Stimulated activated CD4-positive, alpha-beta T cell treated with anti-CD3 and anti-CD28 coated beads, Interleukin-1b, Interleukin-23, amount 100 ng/mL, for 1 hour (primary cell): ENCODE measurements at regions not wholly inside any gene's neighbourhood (a gene's known extent, or its start where the extent isn't known, plus 50 kb on each side); places are given as distances from the start of the nearest gene placed in this dataset.

Experiments used
- DNase-seq, 2 donors: peaks; one replicate each; pipeline ENCODE4 v3.0.0-alpha.2; 2020; ENCODE audit warnings: low read depth in 2 of 2

DNA sequence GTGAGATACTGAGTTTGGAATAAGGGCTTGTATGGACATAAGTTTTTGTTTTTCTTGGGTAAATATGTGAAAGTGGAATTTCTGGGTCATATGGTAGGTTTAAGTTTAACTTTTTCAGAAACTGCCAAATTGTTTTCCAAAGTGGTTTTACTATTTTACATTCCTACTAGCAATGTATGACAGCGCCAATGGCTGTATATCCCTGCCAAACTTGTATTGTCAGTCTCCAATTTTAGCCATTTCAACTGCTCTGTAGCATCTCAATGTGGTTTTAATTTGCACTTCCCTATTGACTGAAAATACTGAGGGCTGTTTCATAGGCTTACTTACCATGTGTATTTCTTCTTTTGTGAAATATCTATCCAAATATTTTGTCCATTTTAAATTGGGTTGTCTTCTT lies 90.5 kb upstream of the ZNF32 start:
- DNase-seq = no peak

GRCh38 chr10:43737003-43737402 lies 88.3 kb upstream of the ZNF32 start:
- no peak for DNase-seq

DNA sequence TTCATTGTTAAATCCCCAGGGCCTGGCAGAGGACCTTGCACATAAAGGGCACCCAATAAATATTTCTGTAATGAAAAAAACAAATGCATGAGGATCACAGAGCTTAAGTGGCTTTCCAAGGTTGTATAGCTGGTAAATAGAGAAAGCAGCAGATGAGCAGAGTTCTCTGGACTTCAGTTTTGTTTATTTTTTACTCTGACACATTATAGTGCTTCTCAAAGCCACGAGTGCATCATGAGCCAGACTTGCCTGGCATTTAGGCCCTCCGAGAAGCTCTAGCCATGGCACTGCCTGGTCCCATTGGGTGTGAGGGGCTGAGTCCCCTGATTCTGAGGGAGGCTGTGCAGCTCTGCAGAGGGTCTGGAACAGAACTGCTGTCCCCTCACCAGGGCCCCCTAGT lies 87.2 kb upstream of the ZNF32 start:
- DNase-seq = no peak

DNA sequence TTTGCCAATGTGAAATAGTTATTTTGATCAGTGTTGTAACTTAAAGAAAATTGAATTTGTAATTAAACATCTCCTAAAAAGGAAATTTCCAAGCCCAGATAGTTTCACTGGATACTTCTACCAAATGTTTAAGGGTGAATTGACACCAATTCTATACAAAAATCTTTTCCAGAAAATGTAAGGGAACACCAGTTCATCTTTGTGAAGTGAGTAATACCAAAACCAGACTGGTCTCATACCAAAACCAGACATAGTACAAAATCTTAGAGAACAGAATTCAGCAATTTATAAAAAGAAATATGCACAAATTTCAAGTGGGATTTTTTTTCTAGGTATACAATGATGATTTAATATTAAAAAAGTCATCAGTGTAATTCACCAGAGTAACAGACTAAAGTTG lies 86.0 kb upstream of the ZNF32 start:
- DNase-seq = no peak

DNA sequence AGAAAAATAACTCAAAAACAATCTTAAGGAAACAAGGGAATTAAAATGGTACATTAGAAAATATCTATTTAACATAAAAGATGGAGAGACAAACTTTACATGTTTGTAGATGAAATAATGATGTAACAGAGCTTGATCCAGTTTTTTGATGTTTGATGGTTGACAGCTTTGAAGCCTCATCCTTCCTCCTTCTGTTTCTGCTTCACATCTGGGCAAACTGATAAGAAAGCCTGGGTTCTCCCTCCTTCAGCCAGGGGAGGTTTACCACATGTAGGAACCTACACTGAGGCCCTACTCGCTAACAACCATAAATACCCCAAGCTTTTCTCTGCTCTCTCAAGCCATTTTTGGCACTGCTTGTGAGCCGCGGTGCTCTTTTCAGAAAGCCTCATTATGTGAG lies 82.8 kb upstream of the ZNF32 start:
- no peak for DNase-seq

DNA sequence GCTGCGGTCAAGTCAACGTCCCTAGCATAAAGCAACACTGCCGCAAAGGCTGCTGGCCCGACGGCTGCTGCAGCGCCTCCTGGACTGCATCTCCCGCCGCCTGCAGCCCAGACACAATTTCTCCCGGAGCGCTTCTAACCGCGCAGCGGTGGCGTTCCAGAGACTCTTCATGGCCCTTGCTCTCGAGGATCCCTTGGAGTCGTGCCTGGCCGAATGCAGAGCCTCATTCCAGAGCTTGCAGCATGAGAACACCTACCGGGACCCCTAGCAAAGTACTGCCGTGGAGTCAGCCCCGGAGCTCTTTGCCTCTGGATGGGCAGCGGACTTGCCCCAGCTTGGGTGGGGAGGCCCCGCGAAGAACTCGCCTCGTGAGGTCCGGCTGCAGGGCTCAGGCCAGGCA lies 79.7 kb upstream of the ZNF32 start:
- DNase-seq = no peak

DNA sequence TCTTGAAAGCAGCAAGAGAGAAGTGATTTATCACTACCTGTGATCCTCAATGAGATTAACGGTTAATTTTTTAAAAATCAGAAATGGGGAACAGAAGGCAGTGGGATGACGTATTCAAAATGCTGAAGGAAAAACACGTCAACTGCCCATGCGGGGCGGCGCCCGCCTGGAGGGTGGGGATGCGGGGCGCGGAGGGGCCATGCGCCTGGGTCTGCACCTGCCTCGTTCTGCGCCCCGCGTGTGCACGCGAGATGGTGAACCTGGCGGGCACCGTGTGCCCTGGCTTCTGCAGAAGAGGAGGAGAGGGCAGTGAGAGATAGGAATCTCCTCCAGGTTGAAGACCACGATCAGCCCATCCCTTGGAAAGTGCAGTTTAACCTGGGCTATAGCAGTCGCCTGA lies 79.3 kb upstream of the ZNF32 start:
- no peak for DNase-seq

DNA sequence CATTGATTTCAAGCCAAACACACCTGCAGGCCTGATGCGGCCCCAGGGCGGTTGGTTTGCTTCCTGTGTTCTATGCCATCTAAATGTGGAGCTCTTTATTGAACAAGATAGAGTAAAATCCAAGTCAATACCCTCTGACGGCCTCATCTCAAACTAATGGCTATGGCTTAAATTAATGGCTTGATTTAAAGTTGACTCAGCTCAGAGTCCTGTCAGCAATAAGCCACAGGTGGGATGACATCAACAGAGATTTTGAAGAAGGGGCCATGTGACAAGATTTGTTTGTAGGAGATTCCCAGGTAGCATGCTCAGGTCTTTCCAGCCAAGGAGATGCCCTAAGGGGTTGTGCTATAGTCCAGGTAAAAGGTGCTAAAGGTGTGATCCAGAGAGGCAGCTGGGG lies 66.7 kb upstream of the ZNF32 start:
- DNase-seq = no peak

DNA sequence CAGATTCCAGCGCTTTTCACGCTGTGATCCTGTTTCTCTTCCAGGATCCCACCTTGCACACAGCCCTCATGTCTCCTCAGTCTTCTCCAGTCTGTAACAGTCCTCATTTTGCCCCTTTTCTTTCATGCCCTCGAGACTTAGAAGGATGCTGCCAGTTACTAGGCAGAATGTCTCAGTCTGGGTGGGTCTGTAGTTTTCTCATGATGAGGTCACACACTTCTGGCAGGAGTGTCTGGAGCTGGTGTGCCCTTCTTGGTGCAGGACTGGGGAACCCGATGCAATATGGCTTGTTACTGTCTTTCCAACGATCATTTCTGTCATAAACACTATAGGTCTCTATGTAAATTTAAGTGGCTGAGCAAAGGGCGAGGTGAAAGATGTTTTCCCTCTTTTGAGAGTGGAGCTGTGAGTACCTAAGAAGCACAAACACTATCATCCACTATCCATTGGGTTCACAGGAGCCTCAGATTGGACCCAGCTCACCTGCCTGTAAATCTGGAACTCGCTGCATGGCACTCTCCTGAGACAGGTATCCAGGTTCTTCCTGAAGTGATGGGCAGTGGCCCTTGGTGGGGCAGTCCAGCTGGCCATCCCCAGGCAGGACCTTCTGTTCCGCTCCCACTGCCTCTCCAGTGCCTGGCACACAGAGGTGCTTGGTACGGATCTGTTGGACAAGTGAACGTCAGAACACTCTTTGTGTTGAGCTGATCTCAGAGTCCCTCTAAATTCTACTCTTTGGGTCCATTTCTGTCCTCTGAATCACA lies 64.3 kb upstream of the ZNF32 start:
- no peak for DNase-seq

- no peak for DNase-seq
These were observed 62.2 kb upstream of the ZNF32 start for GRCh38 chr10:43710772-43711471.

DNA sequence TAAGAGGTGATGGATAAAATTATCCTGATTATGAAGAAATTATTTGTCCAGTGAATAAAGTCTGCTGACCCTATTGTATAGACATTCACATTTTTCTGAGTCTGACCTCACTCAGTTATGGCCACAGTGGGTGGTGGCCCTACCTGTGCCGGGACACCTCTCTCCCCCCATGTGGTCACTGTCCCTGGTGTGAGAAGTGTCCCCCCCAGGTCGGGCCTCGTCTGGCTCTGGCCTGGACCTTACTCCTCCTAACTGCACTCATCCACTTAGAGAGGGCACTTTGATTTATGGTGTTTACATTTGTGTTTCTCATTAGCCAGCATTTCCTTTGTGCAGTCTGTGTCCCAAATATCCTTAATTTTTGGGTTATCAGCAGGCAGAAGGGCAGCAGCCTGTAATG lies 59.6 kb upstream of the ZNF32 start:
- DNase-seq = no peak

GRCh38 chr10:43707770-43708169 lies 59.1 kb upstream of the ZNF32 start:
- no peak for DNase-seq

DNA sequence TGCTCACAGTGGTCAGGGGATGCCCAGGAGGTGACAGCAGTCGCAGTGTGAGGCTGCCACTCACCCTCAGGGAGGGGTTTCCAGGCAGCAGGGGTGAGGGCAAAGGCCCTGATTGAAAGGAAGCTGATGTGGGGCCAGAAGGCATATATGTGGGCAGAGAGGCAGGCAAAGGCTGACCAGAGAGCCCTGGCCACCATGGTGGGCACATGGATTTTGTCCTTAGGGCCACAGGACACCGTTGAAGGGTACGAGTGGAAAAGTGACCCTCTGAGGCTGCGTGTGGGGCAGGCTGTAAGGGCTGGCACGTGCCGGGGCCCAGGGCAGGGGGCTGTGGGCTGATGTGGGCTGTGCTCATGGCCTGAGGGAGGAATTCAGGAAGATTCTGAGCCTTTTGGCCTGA lies 57.5 kb upstream of the ZNF32 start:
- no peak for DNase-seq

- DNase-seq = no peak
These were observed 54.6 kb upstream of the ZNF32 start for GRCh38 chr10:43703286-43703685.

DNA sequence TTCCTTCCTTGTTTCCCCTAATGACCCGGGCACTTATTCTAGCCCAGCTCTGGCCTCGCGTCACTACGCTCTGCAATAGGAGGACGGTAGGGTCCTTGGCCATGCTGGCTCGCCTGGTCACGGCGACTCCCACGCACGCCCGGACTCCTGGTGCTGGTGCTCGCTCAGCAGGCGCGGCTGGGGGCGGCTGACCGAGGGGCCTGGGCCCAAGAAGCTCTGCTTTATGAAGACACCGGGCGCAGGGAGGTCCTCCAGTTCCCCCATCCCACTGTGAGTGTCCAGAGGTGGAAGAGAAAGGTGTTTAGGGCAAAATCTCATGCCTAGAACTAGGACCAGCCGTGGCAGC lies 54.2 kb upstream of the ZNF32 start:
- DNase-seq = no peak

DNA sequence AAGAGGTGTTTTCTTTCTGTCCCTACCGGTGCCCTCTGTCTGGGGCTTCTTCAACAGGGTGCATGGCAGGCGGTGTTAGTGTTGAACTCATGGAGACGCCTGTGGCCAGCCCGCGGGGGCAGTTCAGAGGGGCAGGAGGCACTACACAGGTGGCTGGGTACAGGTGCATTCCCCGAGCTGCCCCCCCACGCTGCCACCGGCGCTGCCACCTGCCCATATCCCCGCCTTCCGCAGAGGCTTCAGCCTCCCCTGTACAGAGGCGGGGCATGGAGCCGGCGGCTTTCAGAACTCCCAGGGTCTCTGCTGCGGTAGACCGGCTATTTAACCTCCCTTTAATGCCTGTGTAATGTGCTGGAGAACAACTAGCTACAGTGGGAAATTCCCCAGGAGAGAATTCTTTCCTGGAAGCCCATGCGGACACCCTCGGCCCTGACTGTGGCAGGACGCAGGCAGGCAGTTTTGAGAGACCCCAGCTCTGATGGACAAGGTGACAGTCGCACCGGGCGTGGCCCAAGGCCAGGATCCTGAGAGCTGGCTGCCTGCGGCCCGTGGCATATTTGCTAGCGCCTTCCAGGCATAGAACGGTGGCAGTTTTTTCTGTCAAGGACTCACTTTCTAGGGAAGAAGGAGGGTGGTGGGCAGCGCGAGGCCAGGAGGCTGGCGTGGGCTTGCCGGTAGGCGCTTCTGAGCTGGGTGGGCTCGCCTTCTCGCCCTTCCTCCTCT lies 53.7 kb upstream of the ZNF32 start:
- no peak for DNase-seq

DNA sequence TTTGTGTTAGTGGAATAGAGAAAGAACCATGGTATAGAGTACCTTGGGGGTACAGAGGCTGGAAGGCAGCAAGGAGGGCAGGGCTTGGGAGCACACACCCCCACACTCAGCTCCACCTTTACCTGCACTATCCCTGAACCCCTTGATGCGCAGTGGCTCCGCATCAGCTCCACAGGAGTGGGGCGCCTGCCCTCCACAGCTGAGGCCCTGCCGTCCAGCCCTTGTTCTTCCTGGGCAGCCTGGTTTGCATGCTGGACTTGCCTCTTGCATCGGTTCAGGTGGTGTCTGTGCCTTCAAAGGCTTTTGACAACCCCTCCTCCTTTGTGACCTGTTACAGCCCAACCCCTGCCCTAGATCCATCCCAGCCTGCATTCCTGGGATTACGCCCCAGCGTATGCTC lies 52.6 kb upstream of the ZNF32 start:
- no peak for DNase-seq

DNA sequence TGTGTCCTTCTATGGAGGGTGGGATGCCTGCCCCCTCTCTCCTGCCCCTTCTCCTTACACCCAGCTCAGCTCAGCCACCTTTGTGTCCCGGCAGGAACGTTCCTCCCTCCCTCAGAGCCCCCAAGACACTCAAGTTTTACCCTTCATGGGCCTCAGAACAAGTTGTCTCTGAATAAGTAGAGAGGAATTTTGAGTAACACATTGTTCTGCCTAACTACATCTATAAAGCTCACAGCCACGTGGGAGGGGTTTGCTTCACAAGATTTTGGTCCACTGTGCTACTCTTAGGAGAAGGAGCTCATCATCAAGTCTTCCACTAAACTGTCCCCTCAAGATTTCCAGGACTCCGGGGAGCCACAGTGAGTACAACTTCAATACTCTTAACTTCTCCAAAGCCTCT lies 51.6 kb upstream of the ZNF32 start:
- no peak for DNase-seq

DNA sequence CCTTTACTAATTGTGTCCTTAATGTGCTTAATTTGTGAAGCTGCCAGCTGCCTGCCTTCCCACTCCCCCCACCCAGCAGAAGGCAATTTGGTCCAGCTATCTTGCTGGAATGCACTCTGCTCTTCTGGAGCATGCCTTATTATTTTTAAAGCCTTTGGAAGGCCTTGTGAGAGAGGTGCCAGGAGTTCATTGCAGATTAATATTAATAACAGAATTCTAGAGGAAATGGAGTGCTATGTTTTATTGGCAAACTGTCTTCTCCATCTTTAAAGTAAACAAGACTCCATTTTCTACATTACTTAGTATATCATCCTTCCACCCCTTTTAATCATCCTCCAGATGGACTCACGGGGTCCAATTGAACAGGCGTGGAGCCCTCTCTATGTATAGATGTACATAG lies 50.8 kb upstream of the ZNF32 start:
- DNase-seq = no peak
